Pancreas (tissue), 10 donors: ENCODE measurements at regions not wholly inside any gene's neighbourhood (a gene's known extent, or its start where the extent isn't known, plus 50 kb on each side); places are given as distances from the start of the nearest gene placed in this dataset.
"Not testable (repeated sequence)": the region's sequence is repeated elsewhere in the genome, so short reads cannot be mapped to it uniquely, and the experiment has no call there.

Source experiments
- ATAC-seq, 4 donors: fragments of 200-7000 bp; cut with Tn5 transposase; one replicate each; pipeline versions ENCODE4 v1.8.0 to v1.9.1; 2020; ENCODE audit warnings: mild to moderate bottlenecking in 4 of 4, moderate library complexity in 4 of 4
- DNase-seq, 6 donors: peaks; one replicate each; pipeline ENCODE4 v3.0.0-alpha.2; 2020
- FAIRE-seq: peaks from 2 replicates; lab custom pipeline; 2012; peaks lifted over from hg19 to GRCh38; lab: Jason Lieb, UNC
- H3K27ac ChIP-seq, 4 donors: fragments of 200-600 bp; sonication (generic); 1 replicate in 3 of 4; 2 replicates in 1 of 4; pipeline versions ENCODE4 v1.5.0 to v1.8.0; 2020
- H3K27me3 ChIP-seq, 4 donors: fragments of 200-600 bp; one replicate each; pipeline ENCODE4 v1.8.0; 2021
- H3K36me3 ChIP-seq, 3 donors: fragments of 200-600 bp; sonication (generic) in 1 of 3; one replicate each; pipeline versions ENCODE4 v1.5.0 to v1.8.0; 2020 to 2021
- H3K4me1 ChIP-seq, 3 donors: fragments of 200-600 bp; one replicate each; pipeline ENCODE4 v1.8.0; 2021
- H3K4me3 ChIP-seq, 4 donors: fragments of 200-600 bp; sonication (generic) in 2 of 4; one replicate each; pipeline versions ENCODE4 v1.5.0 to v1.8.0; 2020 to 2021
- H3K9me3 ChIP-seq, 4 donors: fragments of 200-600 bp; one replicate each; pipeline ENCODE4 v1.8.0; 2021
- CTCF ChIP-seq, 4 donors: fragments of 200-600 bp; sonication (generic) in 3 of 4; IDR thresholded peaks; one replicate each; pipeline versions ENCODE4 v1.5.0 to v1.8.0; 2021; ENCODE audit warnings: antibody characterized with exemption in 4 of 4
- WGBS, 2 donors: extraction: QIAGEN DNeasy Blood & Tissue Kit; methylation state at CpG; one replicate each; pipeline ENCODE4 v1.1.7; 2013; 5-methylcytosine and 5-hydroxymethylcytosine counted together
- intact Hi-C, 3 donors: fragments of 100-400 bp; cut with DNase I; formaldehyde crosslinking; loops; one replicate each; pipeline versions ENCODE4 v1.11.1 to v1.14.2; 2022
- donor health status: healthy with polysubstance abuse.
- donor health status: DM: no; HTN: no; CAD: no; lungs with moderate emphysema.
- donor health status: DM: no; HTN: no; CAD: no.
- donor health status: control.
- donor health status: control.
- donor health status: Bipolar disorder and iron deficiency.
- donor health status: DM: yes; HTN: yes; CAD: no.
- donor health status: DM: no; HTN: no; CAD: no.
- donor health status: DM: no; HTN: no; CAD: no.
- donor health status: DM: yes; HTN: yes; CAD: no.

DNA sequence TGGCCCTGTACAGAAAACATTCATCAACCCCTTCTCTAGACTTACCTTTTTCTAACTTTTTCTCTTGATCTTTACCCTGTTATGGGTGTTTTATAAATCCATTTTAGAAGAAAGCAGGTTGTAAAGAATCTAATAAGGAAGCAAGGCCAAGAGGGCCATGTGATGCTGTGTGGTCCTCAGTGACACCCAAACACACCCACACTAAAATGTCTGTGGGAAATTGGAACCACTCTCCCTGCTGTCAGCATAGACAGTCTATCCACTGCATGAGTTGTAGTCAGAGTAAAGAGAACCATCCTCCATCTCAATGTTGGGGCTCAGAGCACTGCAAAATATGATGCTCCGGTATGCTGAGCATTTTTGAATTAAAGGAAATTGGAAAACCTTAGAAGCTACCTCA lies 235.5 kb downstream of the SKIDA1 start:
- WGBS, 2 donors: 95 to 100% methylated on average over 1 of the region's 1 CpG
- H3K4me1 ChIP-seq: peaks cover 0 to 5% (median 0%) of the 10 kb centered on the region in 3 donors
- no peak for TF ChIP-seq CTCF (IDR thresholded peaks at IDR 0.05)
- no peaks in the 10 kb centered on the region for H3K9me3 ChIP-seq
- DNase-seq: no peak
- ATAC-seq: no peak
- peaks cover 0 to 3% (median 0%) of the 10 kb centered on the region in 4 donors for H3K27me3 ChIP-seq
- no peak overlapping the region for H3K4me3 ChIP-seq
- no peak for FAIRE-seq
- no peak overlapping the region for H3K27ac ChIP-seq
- intact Hi-C loops: no loop called here
- no peaks in the 10 kb centered on the region for H3K36me3 ChIP-seq

- ATAC-seq (no peak), DNase-seq (no peak), FAIRE-seq (no peak)
- H3K36me3 ChIP-seq: no peaks in the 10 kb centered on the region
- WGBS, 2 donors: 74 to 76% methylated on average over 3 of the region's 3 CpGs
- intact Hi-C loops: no loop called here
- peaks cover 0 to 5% (median 0%) of the 10 kb centered on the region in 3 donors for H3K4me1 ChIP-seq
- H3K27me3 ChIP-seq: peaks cover 0 to 3% (median 0%) of the 10 kb centered on the region in 4 donors
- no peak overlapping the region for H3K4me3 ChIP-seq
- TF ChIP-seq CTCF (IDR thresholded peaks at IDR 0.05): no peak
- no peaks in the 10 kb centered on the region for H3K9me3 ChIP-seq
- H3K27ac ChIP-seq: no peak overlapping the region
These were observed 236.2 kb downstream of the SKIDA1 start for GRCh38 chr10:21289271-21289670.

DNA sequence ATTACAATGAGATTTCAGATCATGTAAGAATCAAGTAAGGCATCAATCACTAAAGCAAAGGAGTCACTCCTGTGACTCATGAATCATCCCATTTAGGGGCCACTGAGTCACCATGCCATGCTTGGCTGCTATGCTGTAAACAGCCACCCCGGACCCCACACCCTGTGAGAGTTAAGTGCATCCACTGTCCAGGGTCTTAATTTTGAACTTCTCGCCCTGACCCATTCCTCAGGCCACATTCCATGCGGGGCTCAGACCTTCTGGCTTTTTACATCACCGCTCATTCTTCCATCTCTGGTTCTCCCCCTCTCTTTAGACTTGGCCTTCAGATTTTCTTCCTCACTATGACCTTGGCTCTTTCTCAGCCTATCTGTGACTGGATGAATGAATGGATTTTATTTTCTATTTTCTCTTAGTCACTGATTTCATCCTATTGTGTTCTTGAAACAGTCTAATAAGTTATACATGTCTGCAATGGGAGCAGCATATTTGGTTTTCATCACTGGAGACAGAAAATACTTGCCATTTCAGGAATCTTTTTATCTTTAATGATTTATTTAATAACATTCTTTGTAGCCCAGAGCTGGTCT lies 239.6 kb downstream of the SKIDA1 start:
- Histone ChIP-seq H3K4me1 (no peaks in the 10 kb centered on the region), H3K9me3 (no peaks in the 10 kb centered on the region), H3K27ac (no peak overlapping the region), H3K27me3 (no peaks in the 10 kb centered on the region), H3K36me3 (no peaks in the 10 kb centered on the region), H3K4me3 (no peak overlapping the region)
- intact Hi-C loops: no loop called here
- WGBS, 2 donors: 83 to 87% methylated on average over 4 of the region's 4 CpGs
- no peak for TF ChIP-seq CTCF (IDR thresholded peaks at IDR 0.05)
- ATAC-seq (no peak), FAIRE-seq (no peak), DNase-seq (no peak)

GRCh38 chr10:21285207-21285606 lies 240.3 kb downstream of the SKIDA1 start:
- ATAC-seq (no peak), FAIRE-seq (no peak), DNase-seq (no peak)
- WGBS, 2 donors: 60 to 66% methylated on average over 4 of the region's 4 CpGs
- intact Hi-C loops: no loop called here
- no peak overlapping the region for H3K27ac ChIP-seq
- no peak for TF ChIP-seq CTCF (IDR thresholded peaks at IDR 0.05)
- no peaks in the 10 kb centered on the region for H3K36me3 ChIP-seq
- no peaks in the 10 kb centered on the region for H3K27me3 ChIP-seq
- H3K9me3 ChIP-seq: no peaks in the 10 kb centered on the region
- no peak overlapping the region for H3K4me3 ChIP-seq
- no peaks in the 10 kb centered on the region for H3K4me1 ChIP-seq

GRCh38 chr10:21284301-21284700 lies 241.2 kb downstream of the SKIDA1 start:
- WGBS, 2 donors: 77 to 88% methylated on average over 2 of the region's 2 CpGs
- no peaks in the 10 kb centered on the region for H3K9me3 ChIP-seq
- no peaks in the 10 kb centered on the region for H3K27me3 ChIP-seq
- ATAC-seq (no peak), FAIRE-seq (no peak), DNase-seq (no peak)
- no peaks in the 10 kb centered on the region for H3K36me3 ChIP-seq
- no peaks in the 10 kb centered on the region for H3K4me1 ChIP-seq
- H3K27ac ChIP-seq: no peak overlapping the region
- H3K4me3 ChIP-seq: no peak overlapping the region
- intact Hi-C loops: no loop called here
- no peak for TF ChIP-seq CTCF (IDR thresholded peaks at IDR 0.05)

DNA sequence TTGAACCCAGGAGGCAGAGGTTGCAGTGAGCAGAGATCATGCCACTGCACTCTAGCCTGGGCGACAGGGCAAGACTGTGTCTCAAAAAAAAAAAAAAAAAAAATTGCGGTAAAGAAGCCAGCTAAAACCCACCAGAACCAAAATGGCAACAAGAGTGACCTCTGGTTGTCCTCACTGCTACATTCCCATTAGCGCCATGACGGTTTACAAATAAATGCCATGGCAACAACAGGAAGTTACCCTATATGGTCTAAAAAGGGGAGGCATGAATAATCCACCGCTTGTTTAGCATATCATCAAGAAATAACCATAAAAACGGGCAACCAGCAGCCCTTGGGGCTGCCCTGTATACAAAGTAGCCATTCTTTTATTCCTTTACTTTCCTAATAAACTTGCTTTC lies 242.4 kb downstream of the SKIDA1 start:
- H3K27me3 ChIP-seq, ATAC-seq, H3K4me3 ChIP-seq, FAIRE-seq, H3K9me3 ChIP-seq, H3K27ac ChIP-seq, DNase-seq, H3K36me3 ChIP-seq, H3K4me1 ChIP-seq, intact Hi-C loops: not testable (repeated sequence)
- WGBS, 2 donors: 62 to 75% methylated on average over 6 of the region's 6 CpGs
